ENCODE measurements at regions not wholly inside any gene's neighbourhood (a gene's known extent, or its start where the extent isn't known, plus 50 kb on each side); places are given as distances from the start of the nearest gene placed in this dataset.

DNA sequence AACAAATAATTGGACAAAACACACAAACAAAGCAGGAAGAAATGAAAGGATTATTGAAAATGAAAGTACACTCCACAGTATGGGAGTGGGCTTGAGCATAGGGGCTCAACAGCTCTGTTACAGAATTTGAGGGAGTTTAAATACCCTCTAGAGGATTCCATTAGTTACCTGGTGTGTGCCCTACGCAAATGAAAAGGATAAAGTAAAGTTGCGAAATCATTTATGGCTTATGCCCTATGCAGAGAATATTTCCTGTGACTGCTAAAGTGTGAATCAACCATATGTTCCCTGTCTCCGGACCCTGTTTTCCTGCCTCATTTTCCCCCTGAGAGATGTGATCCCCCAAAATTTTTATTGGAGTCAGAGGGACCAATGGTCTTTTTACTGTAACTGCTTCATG, 634.6 kb upstream of the CNTNAP2 start:
- TF ChIP-seq, protein P1, sequence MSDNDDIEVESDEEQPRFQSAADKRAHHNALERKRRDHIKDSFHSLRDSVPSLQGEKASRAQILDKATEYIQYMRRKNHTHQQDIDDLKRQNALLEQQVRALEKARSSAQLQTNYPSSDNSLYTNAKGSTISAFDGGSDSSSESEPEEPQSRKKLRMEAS (IDR thresholded peaks at IDR 0.05): no peak
- no peak for TF ChIP-seq TEAD4 (IDR thresholded peaks at IDR 0.05)
- no peak for TF ChIP-seq CREB1 (IDR thresholded peaks at IDR 0.05; ENCODE audit: low read depth)
- no peak for TF ChIP-seq TAF1 (IDR thresholded peaks at IDR 0.05; ENCODE audit: low read depth)
- TF ChIP-seq EP300 (IDR thresholded peaks at IDR 0.05; ENCODE audit: borderline replicate concordance): no peak
- TF ChIP-seq RAD21 (IDR thresholded peaks at IDR 0.05; ENCODE audit: low read depth): no peak
- TF ChIP-seq NFIC (IDR thresholded peaks at IDR 0.05): no peak
- no peak for TF ChIP-seq CEBPB (IDR thresholded peaks at IDR 0.05)
- no peak for TF ChIP-seq EGR1 (IDR thresholded peaks at IDR 0.05)
- TF ChIP-seq FOXM1 (IDR thresholded peaks at IDR 0.05; ENCODE audit: borderline replicate concordance, low read depth): no peak
- TF ChIP-seq TCF12 (IDR thresholded peaks at IDR 0.05; ENCODE audit: low read depth): no peak

All from Ishikawa (cell line).